Transverse colon (tissue), 4 donors: ENCODE measurements at regions not wholly inside any gene's neighbourhood (a gene's known extent, or its start where the extent isn't known, plus 50 kb on each side); places are given as distances from the start of the nearest gene placed in this dataset.

Source experiments
- DNase-seq: peaks from one replicate; pipeline ENCODE4 v3.0.0-alpha.2; 2019
- H3K27ac ChIP-seq, 4 donors: fragments of 200-600 bp; sonication (generic); 2 replicates each; pipeline ENCODE4 v1.5.1; 2016 to 2018; ENCODE audit warnings: inconsistent platforms in 4 of 4
- H3K27me3 ChIP-seq: fragments of 200-600 bp; sonication (generic); 2 replicates; pipeline ENCODE4 v1.5.1; 2017; ENCODE audit warnings: inconsistent platforms
- H3K36me3 ChIP-seq, 4 donors: fragments of 200-600 bp; sonication (generic); 2 replicates each; pipeline ENCODE4 v1.5.1; 2017 to 2019; ENCODE audit warnings: inconsistent platforms in 4 of 4
- H3K4me1 ChIP-seq, 4 donors: fragments of 200-600 bp; sonication (generic); 2 replicates each; pipeline ENCODE4 v1.5.1; 2017 to 2020; ENCODE audit warnings: inconsistent platforms in 4 of 4
- H3K4me3 ChIP-seq, 4 donors: fragments of 200-600 bp; sonication (generic); 1 replicate in 1 of 4; 2 replicates in 3 of 4; pipeline versions ENCODE4 v1.5.1 to v1.6.1; 2017 to 2019; ENCODE audit warnings: inconsistent platforms in 4 of 4
- H3K9me3 ChIP-seq, 2 donors: fragments of 200-600 bp; sonication (generic); 2 replicates each; pipeline ENCODE4 v1.5.1; 2017 to 2019; ENCODE audit warnings: inconsistent platforms in 2 of 2
- EP300 ChIP-seq: sonication (generic); formaldehyde crosslinking; IDR thresholded peaks from one replicate; pipeline ENCODE4 v1.6.1; 2017; ENCODE audit warnings: antibody characterized with exemption, low read depth
- POLR2A ChIP-seq: fragments of 450-650 bp; IDR thresholded peaks from one replicate; pipeline ENCODE4 v1.6.1; 2016; ENCODE audit warnings: antibody characterized with exemption, mild to moderate bottlenecking, moderate library complexity
- POLR2AphosphoS5 ChIP-seq, 3 donors: sonication (generic); formaldehyde crosslinking; IDR thresholded peaks; one replicate each; pipeline ENCODE4 v1.6.1; 2016; ENCODE audit warnings: antibody characterized with exemption in 3 of 3
- WGBS, 2 donors: methylation state at CpG; one replicate each; pipeline ENCODE4 v1.1.5; 2018; ENCODE audit warnings: low coverage in 1 of 2; 5-methylcytosine and 5-hydroxymethylcytosine counted together
- in situ Hi-C, 4 donors: fragments of 200-750 bp; cut with MboI; loops; one replicate each; pipeline versions ENCODE4 v1.15.0 to v1.15.1; 2017; ENCODE audit warnings: low sequenced_read_pairs in 3 of 4, low pct_ligation_motif_present in 1 of 4, low pct_unique_long_range_greater_than_20kb in 1 of 4
- intact Hi-C: fragments of 100-400 bp; cut with DNase I; formaldehyde crosslinking; loops from one replicate; pipeline ENCODE4 v1.15.1; 2023; ENCODE audit warnings: low total_unique reads
- TF ChIP-seq, protein P1 (sequence below), 5 experiments: fragments of 200-600 bp in 3 of 5; fragments of 450-650 bp in 2 of 5; sonication (generic) in 3 of 5; IDR thresholded peaks; 1 replicate in 2 of 5; 2 replicates in 3 of 5; pipeline ENCODE4 v1.5.1; 2016 to 2017; ENCODE audit warnings: antibody characterized with exemption in 5 of 5, inconsistent platforms in 3 of 5, mild to moderate bottlenecking in 2 of 5, moderate library complexity in 1 of 5

DNA sequence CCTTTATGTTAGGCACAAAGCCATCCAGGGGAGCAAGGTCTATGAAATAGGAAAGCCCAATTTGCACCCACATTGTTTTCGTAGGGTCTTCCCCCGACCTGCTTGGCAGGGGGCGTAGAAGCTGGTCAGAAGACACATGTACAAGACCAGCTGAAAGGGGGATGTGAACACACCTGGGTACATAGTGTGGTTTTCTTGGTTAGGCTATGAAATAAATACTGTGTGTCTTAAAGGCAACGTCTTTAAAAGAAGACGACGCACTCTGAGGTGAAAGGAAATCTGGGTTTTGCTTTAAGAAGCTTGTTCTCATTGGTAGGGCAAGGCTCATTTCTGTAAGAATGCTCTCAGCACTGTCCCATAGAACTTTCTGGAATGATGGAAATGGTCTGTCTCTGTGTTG, 60.0 kb upstream of the KLF7 start:
- Histone ChIP-seq H3K27ac (no peak overlapping the region), H3K4me3 (no peak overlapping the region), H3K4me1 (peaks cover 0 to 22% (median 12%) of the 10 kb centered on the region in 4 donors), H3K27me3 (no peaks in the 10 kb centered on the region), H3K9me3 (no peaks in the 10 kb centered on the region), H3K36me3 (no peaks in the 10 kb centered on the region)
- WGBS, 2 donors: 82 to 87% methylated on average over 6 of the region's 6 CpGs
- in situ Hi-C loops: no loop called here
- TF ChIP-seq EP300: no peak
- no peak for TF ChIP-seq POLR2A
- TF ChIP-seq, protein P1, sequence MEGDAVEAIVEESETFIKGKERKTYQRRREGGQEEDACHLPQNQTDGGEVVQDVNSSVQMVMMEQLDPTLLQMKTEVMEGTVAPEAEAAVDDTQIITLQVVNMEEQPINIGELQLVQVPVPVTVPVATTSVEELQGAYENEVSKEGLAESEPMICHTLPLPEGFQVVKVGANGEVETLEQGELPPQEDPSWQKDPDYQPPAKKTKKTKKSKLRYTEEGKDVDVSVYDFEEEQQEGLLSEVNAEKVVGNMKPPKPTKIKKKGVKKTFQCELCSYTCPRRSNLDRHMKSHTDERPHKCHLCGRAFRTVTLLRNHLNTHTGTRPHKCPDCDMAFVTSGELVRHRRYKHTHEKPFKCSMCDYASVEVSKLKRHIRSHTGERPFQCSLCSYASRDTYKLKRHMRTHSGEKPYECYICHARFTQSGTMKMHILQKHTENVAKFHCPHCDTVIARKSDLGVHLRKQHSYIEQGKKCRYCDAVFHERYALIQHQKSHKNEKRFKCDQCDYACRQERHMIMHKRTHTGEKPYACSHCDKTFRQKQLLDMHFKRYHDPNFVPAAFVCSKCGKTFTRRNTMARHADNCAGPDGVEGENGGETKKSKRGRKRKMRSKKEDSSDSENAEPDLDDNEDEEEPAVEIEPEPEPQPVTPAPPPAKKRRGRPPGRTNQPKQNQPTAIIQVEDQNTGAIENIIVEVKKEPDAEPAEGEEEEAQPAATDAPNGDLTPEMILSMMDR (IDR thresholded peaks at IDR 0.05): no peak
- TF ChIP-seq POLR2AphosphoS5 (IDR thresholded peaks at IDR 0.05): no peak
- DNase-seq: no peak
- intact Hi-C loops: no loop called here

DNA sequence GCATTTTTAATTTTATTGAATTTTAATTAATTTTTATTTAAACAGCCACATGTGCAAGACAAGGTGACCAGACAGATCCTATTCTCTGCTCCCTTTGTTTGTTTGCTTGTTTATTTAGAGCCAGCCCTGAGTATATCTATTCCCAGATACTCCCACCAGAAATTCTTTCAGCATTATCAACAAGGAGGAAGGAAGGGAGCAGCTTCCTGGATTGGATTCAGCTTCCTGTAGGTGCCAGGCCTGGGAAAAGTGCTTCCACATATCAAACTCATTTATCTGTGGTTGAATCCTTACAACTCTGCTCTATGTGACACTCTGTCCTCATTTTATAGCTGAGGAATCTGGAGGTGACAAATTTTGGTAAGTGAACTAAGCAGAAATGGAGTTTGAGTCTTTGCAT, 60.5 kb upstream of the KLF7 start:
- no peak for DNase-seq
- H3K27me3 ChIP-seq: no peaks in the 10 kb centered on the region
- in situ Hi-C loops: no loop called here
- H3K4me3 ChIP-seq: no peak overlapping the region
- peak overlapping the region; percentile 54 to 73 (median 68) for H3K27ac ChIP-seq
- no peak for TF ChIP-seq POLR2A
- TF ChIP-seq EP300: no peak
- TF ChIP-seq, protein P1 (IDR thresholded peaks at IDR 0.05): no peak
- TF ChIP-seq POLR2AphosphoS5 (IDR thresholded peaks at IDR 0.05): no peak
- no peaks in the 10 kb centered on the region for H3K36me3 ChIP-seq
- no peaks in the 10 kb centered on the region for H3K9me3 ChIP-seq
- H3K4me1 ChIP-seq: peaks cover 0 to 22% (median 12%) of the 10 kb centered on the region in 4 donors
- intact Hi-C loops: no loop called here

DNA sequence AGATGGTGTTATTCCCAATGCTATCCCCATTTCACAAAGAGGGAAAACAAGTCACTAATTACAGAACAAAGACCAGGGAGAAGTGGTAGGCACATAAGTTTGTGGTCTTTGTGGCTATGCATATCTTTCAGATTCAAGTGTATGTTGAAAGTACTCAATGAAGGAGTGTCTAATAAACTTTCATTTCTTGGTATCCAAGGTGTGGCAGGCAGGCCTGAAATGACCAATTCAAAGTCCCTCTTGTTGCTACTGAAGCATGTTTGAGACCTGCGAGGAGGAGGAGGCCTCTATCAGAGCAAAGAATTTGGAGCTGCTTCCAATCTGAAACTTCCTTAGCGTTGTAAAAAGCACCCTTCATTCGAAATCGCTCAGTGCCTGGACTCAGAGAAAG, 60.9 kb upstream of the KLF7 start:
- peak overlapping the region; percentile 54 to 73 (median 68) for H3K27ac ChIP-seq
- intact Hi-C loops: loop anchor here (1.0 kb wide), 1 partner anchor 61 kb away; the partner anchor contains the start of gene KLF7
- no peak for DNase-seq
- in situ Hi-C loops: no loop called here
- no peak overlapping the region for H3K4me3 ChIP-seq
- no peaks in the 10 kb centered on the region for H3K36me3 ChIP-seq
- peaks cover 0 to 22% (median 12%) of the 10 kb centered on the region in 4 donors for H3K4me1 ChIP-seq
- no peak for TF ChIP-seq POLR2AphosphoS5 (IDR thresholded peaks at IDR 0.05)
- TF ChIP-seq, protein P1 (IDR thresholded peaks at IDR 0.05): no peak
- no peak for TF ChIP-seq EP300
- no peak for TF ChIP-seq POLR2A
- H3K27me3 ChIP-seq: no peaks in the 10 kb centered on the region
- WGBS, 2 donors: 58% methylated on average over 4 of the region's 4 CpGs; no CpG with 5 or more reads in 1 of the 2 donors
- H3K9me3 ChIP-seq: no peaks in the 10 kb centered on the region

DNA sequence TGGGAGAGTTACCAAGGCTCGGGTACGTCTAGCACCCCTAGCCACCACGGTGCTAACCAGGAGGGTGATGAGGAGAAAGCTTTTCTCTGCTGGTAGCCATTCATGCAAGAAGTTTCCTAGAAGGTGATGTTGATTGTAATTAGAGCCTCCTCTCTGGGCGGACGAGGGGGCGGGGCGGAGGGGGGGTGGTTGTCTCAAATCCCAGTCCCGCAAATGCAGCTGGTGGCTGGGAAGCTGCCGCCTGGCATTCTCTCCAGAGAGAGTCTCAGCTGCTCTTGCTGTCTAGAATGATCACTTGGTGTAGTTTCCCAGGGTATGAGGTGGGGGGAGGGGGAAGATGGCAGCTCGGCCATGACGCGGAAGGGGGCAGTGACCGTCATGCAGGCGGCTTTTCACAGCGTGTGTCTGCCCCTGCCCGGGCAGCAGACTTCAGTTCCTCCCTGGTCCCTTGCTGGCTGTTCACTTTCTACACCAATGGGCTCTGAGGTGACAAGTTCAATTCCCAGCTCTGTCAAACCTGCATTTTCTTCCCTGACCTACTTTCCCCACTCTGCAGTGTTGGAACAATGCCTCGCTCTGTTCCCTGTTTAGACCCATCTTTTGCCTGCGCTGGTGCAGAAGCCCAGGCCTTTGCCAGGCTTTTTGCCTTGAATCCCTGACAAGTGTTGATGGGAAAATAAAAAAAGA, 61.5 kb upstream of the KLF7 start:
- WGBS, 2 donors: 46 to 56% methylated on average over 5 to 18 of the region's 18 CpGs
- TF ChIP-seq EP300: no peak
- peak in 1 of 3 donors; percentile 20 for TF ChIP-seq POLR2AphosphoS5 (IDR thresholded peaks at IDR 0.05)
- Histone ChIP-seq H3K27me3 (no peaks in the 10 kb centered on the region), H3K9me3 (no peaks in the 10 kb centered on the region), H3K4me1 (peaks cover 0 to 22% (median 12%) of the 10 kb centered on the region in 4 donors), H3K27ac (peak overlapping the region; percentile 54 to 73 (median 68)), H3K4me3 (peak overlapping the region in 1 of 4 donors; percentile 15), H3K36me3 (no peaks in the 10 kb centered on the region)
- in situ Hi-C loops (no loop called here), intact Hi-C loops (loop anchor here (1.0 kb wide), 1 partner anchor 62 kb away; the partner anchor contains the start of gene KLF7)
- DNase-seq: peak; percentile 10
